Activated CD4-positive, alpha-beta T cell treated with anti-CD3 and anti-CD28 coated beads, Interleukin-2, amount 50 U/mL, for 1 hour (primary cell): ENCODE measurements at regions not wholly inside any gene's neighbourhood (a gene's known extent, or its start where the extent isn't known, plus 50 kb on each side); places are given as distances from the start of the nearest gene placed in this dataset.
"Not testable (repeated sequence)": the region's sequence is repeated elsewhere in the genome, so short reads cannot be mapped to it uniquely, and the experiment has no call there.

Source experiments
- DNase-seq: peaks from one replicate; pipeline ENCODE4 v3.0.0-alpha.2; 2020

GRCh38 chr2:122074201-122074600 lies 318.8 kb downstream of the TSN start:
- DNase-seq = no peak

DNA sequence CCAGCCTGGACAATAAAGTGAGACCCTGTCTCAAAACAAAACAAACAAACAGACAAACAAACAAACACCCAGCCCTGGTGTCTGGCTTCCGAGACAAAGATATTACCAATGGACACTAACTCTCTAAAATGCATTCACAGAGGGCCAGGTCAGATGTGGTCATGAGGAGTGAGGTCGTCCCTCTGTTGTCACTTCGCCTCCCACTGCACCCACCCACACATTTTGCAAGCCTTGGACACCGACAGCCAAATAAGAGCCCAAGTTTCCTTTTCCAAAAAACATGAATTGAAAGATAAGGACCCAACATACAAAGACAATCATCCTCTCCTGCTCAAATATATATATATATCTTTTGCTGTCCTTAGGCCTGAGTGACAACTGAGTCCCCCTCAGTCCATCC lies 319.9 kb downstream of the TSN start:
- no peak for DNase-seq

DNA sequence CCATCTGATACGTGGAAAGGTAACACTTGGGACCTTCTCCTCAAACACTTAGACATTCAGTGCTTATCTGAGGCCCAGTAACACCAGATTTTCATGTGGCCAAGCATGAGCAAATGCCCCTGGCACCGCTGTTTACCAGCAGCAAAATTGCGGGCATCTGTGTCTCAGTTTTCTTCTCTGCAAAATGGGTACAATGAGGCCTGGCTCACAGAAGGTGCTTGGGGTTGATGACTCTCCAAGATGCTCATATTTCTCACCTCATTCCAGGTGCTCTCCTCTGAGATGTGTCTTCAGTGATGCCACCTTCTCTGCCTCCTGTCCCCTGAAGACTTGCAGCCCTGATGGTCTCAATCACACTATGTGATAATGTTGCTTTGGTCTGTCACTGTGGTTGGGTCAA lies 321.7 kb downstream of the TSN start:
- no peak for DNase-seq

DNA sequence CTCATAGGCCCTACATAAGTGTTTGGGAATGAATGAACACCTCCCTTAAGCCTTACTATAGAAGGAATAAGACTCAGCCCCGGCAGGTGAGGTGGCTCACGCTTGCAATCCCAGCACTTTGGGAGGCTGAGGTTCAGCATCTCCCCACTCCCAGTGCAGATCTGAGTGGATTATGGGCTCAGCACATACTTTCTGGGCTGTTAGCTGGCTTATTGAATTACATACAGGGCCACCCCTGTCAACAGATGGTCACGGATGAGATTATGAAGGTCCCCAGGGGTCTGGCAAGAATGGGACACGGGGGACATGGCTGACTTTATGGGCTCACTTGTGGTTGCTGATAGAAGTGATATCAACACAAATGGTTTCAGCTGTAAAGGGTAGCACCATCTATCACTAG lies 322.3 kb downstream of the TSN start:
- DNase-seq = no peak

GRCh38 chr2:122078451-122078850 lies 323.0 kb downstream of the TSN start:
- no peak for DNase-seq

GRCh38 chr2:122079844-122080243 lies 324.4 kb downstream of the TSN start:
- DNase-seq = no peak

DNA sequence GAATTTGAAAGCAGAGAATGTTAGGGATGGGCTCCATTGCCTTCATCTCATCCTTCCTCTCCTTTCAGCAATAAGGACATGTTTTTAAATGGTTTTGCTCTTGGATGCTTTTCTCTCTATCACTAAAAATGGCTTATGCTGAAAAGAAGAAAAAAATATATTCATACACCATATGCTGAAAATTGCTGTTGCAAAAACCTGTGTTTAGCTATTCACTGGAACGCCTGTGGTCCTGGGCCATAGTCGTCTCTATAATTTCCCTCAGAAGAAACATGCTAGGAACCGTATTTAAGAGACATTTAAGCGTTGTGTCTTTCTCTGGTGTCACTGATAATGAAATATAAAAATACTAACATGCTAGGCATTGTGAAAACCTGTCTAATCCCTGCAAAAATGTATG lies 324.9 kb downstream of the TSN start:
- DNase-seq = no peak

GRCh38 chr2:122080871-122081270 lies 325.4 kb downstream of the TSN start:
- no peak for DNase-seq

DNA sequence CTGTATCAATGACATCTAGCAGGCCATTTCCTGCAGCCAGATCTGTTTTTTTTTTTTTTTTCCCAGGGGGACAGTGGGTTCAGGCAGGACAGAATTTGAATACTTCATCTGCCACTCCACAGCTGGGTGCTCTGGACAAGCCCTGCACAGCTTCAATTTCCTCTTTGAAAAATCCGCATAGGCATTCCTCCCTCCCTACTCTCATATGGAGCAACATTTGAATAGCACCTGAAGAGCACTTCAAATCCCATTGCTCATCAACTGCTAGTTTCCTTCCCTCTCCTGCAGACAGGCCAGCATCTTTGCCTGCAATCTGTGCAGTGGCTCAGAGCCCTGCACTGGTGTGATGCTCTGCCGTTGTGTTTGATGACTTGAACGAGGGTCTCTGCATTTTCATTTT lies 326.3 kb downstream of the TSN start:
- DNase-seq = no peak

DNA sequence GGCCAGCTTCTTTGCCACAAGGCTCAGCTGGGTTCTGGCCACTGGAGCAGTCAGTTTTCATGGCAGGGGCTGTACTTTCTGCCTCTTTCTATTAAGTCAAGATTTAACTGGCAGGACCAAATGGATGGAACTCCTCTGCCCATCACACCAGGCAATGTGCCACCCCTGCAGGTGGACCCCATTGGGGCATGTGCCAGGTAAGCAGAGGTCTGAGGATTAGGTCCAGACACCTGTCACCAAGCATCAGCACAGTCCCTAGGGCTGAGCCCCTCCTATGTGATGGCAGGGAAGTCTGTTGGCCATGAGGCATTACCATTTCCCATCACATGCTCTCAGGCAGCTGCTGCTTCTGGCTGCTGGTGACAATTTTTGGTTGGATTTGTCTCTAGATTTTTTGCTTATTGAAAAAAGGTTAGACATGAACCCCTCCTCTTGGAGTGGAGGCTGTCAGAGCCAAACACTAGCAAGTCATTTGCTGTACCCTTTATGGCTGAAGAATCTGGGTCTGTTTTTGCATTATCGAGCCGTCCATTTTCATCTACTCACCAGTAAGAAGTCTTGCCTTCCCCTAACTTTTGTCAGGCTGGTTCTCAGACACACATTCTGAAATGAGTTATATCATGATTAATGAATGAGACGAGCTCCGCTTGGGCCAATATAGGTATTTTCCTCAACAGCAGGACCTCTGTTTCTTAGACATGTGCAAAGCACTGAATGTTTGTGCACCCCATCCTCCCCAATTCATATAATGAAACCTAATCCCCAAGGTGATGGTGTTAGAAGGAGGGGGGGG lies 328.0 kb downstream of the TSN start:
- no peak for DNase-seq

- not testable (repeated sequence) for DNase-seq
These were observed 330.2 kb downstream of the TSN start for GRCh38 chr2:122085672-122086071.

DNA sequence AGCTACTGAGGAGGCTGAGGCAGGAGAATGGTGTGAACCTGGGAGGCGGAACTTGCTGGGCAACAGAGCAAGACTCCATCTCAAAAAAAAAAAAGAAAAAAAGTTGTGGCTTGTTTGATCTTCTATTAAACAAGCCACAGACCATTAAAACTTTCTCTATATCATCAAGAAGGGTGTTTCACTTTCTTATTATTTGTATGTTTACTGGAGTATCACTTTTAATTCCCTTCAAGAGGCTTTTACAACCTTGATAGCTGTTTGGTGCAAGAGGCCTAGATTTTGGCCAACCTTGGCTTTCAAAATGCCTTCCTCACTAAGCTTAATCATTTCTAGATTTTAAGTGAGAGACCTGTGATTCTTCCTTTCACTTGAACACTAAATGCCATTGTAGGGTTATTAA lies 339.1 kb downstream of the TSN start:
- no peak for DNase-seq

GRCh38 chr2:122096761-122097160 lies 341.3 kb downstream of the TSN start:
- no peak for DNase-seq

- no peak for DNase-seq
These were observed 342.9 kb downstream of the TSN start for GRCh38 chr2:122098306-122098705.

GRCh38 chr2:122100346-122100745 lies 344.9 kb downstream of the TSN start:
- no peak for DNase-seq

DNA sequence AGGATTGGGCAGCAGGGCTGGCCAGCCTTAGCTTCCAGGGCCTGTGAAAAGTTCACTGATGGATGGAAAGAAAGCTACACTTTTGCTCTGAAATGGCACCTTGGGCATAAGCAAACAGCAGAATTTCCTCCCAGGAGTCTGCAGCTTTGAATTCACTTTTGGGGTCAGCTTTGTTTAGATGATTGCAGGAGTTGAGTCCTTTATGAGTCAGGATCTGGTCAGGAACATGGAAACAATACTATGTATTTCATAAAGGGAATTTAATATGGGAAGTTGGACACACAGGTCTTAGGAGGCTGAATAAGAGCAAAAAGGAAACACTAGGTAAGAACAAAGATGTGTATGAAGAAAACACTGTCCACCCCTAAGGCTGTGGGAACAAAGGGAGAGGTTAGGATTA lies 345.3 kb downstream of the TSN start:
- no peak for DNase-seq

DNA sequence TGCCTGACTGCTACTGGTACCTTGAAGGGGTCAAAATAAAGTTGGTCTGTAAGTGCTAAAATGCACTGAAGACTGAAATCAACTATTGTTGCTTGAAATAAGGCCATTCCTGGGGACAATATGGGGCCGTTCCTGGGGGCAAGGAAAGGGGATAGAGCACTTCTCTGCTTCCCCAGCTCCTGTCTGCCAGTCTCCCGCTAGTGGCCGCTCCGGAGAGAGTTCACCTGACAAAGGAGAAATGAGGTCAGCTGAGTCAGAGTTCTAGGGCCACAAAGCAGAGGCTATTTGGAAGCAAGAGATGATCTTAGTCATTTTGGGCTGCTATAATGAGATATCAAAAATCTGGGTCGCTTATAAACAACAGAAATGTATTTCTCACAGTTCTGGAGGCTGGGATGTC lies 345.9 kb downstream of the TSN start:
- no peak for DNase-seq

DNA sequence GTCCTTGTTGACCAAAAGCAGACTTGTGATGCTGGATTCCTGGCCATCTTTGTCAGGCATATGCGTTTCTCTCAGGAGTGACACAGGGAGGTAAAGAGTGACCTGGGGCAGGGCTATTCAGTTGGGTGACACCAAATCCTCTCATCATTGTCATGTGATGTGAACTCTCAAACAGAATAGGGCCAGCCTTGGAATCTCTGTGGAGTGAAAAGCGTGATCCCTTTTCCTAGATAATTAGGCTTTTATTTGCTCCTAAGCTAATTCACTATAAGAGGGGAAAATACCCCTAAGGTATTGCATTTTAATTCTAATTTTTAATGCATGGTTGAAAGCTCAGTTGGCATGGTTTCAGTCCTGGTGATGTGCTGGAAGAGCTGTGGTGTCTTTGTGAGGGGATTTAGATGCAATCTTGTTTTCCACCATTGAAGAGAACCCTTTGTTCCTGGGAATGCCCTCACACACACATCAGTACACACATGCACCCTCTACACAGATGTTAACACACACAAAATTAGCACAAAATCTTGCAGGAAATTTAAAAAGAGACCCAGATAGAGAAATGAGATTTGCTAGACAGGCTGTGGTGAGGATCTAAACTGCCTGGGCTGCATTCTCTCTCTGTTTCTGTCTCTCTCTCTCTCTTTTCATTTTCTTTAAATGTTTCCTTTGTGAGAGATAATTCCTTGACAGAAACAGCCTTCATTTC lies 349.9 kb downstream of the TSN start:
- no peak for DNase-seq

GRCh38 chr2:122105877-122106206 lies 350.4 kb downstream of the TSN start:
- no peak for DNase-seq

- DNase-seq = no peak
These were observed 352.7 kb downstream of the TSN start for GRCh38 chr2:122108186-122108585.

GRCh38 chr2:122112216-122113005 lies 357.0 kb downstream of the TSN start:
- DNase-seq = no peak

- no peak for DNase-seq
These were observed 359.0 kb downstream of the TSN start for GRCh38 chr2:122114421-122114820.

DNA sequence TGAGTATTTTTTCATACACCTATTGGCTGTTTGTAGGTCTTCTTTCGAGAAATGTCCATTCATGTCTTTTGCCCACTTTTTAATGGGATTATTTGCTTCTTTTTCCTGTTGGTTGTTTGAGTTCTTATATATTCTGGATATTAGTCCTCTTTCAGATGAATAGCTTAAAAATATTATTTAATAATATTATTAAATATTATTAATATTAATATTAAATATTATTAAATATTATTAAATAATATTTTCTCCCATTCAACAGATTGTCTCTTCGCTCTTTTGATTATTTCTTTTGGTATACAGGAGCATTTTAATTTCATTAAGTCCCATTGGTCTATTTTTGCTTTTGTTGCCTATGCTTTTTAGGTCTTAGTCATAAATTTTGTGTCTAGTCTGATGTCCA lies 361.9 kb downstream of the TSN start:
- DNase-seq = no peak

- no peak for DNase-seq
These were observed 373.9 kb downstream of the TSN start for GRCh38 chr2:122129399-122129798.
